ENCODE measurements at regions not wholly inside any gene's neighbourhood (a gene's known extent, or its start where the extent isn't known, plus 50 kb on each side); places are given as distances from the start of the nearest gene placed in this dataset.
A peak's percentile ranks its signal among the peaks of the same experiment; 100 is the strongest.

GRCh38 chr1:193787061-193787460, 600.6 kb upstream of the B3GALT2 start:
- intact Hi-C loops (cut with DNase I), result no loop called here
- Histone ChIP-seq H3K36me3 (no peaks in the 10 kb centered on the region), H3K4me1 (no peaks in the 10 kb centered on the region), H3K9me3 (no peaks in the 10 kb centered on the region), H3K4me3 (no peak overlapping the region), H3K27me3 (no peaks in the 10 kb centered on the region), H3K27ac (no peak overlapping the region)
- TF ChIP-seq CTCF (IDR thresholded peaks at IDR 0.05), result no peak
- DNase-seq (no peak), ATAC-seq (no peak)

- no peak overlapping the region for H3K27ac ChIP-seq
- H3K27me3 ChIP-seq, result no peaks in the 10 kb centered on the region
- no peaks in the 10 kb centered on the region for H3K4me1 ChIP-seq
- ATAC-seq (no peak), DNase-seq (peak in 1 of 4 donors; percentile 7)
- no peak overlapping the region for H3K4me3 ChIP-seq
- TF ChIP-seq CTCF (IDR thresholded peaks at IDR 0.05), result no peak
- no peaks in the 10 kb centered on the region for H3K36me3 ChIP-seq
- no peaks in the 10 kb centered on the region for H3K9me3 ChIP-seq
- intact Hi-C loops (cut with DNase I), result no loop called here
Measured at GRCh38 chr1:193785850-193786420, 599.5 kb upstream of the B3GALT2 start.

- TF ChIP-seq CTCF (IDR thresholded peaks at IDR 0.05), result no peak
- Histone ChIP-seq H3K4me1 (no peaks in the 10 kb centered on the region), H3K27me3 (no peaks in the 10 kb centered on the region), H3K9me3 (peaks cover 0 to 7% of the 10 kb centered on the region in 2 donors), H3K36me3 (no peaks in the 10 kb centered on the region), H3K4me3 (no peak overlapping the region), H3K27ac (no peak overlapping the region)
- intact Hi-C loops (cut with DNase I), result no loop called here
- ATAC-seq (no peak), DNase-seq (no peak)
Measured at GRCh38 chr1:193774536-193775323, 588.3 kb upstream of the B3GALT2 start.

- intact Hi-C loops (cut with DNase I), result no loop called here
- ATAC-seq, result no peak
Measured at GRCh38 chr1:193771596-193771995, 585.2 kb upstream of the B3GALT2 start.

More at GRCh38 chr1:193771596-193771995, 585.2 kb upstream of the B3GALT2 start:
- no peaks in the 10 kb centered on the region for H3K36me3 ChIP-seq
- no peaks in the 10 kb centered on the region for H3K4me1 ChIP-seq
- no peak overlapping the region for H3K4me3 ChIP-seq
- H3K9me3 ChIP-seq, result peaks cover 0 to 7% of the 10 kb centered on the region in 2 donors
- no peak for DNase-seq
- no peaks in the 10 kb centered on the region for H3K27me3 ChIP-seq
- H3K27ac ChIP-seq, result no peak overlapping the region
- TF ChIP-seq CTCF (IDR thresholded peaks at IDR 0.05), result no peak

Measured in left lung (tissue), 4 donors.